Erythroblast (primary cell): ENCODE measurements at regions not wholly inside any gene's neighbourhood (a gene's known extent, or its start where the extent isn't known, plus 50 kb on each side); places are given as distances from the start of the nearest gene placed in this dataset.

Experiments used
- GATA1 ChIP-seq: IDR thresholded peaks from 2 replicates; pipeline ENCODE4 v1.6.1; 2011; ENCODE audit warnings: low read depth, mild to moderate bottlenecking, control low read depth, low read length, moderate library complexity
- POLR2A ChIP-seq: IDR thresholded peaks from 2 replicates; pipeline ENCODE4 v1.6.1; 2011; ENCODE audit warnings: mild to moderate bottlenecking, low read length

GRCh38 chr3:193068365-193068764 lies 150.7 kb upstream of the MB21D2 start:
- TF ChIP-seq POLR2A: no peak
- TF ChIP-seq GATA1: no peak
